B cell (primary cell): ENCODE measurements at regions not wholly inside any gene's neighbourhood (a gene's known extent, or its start where the extent isn't known, plus 50 kb on each side); places are given as distances from the start of the nearest gene placed in this dataset.

Source experiments
- ATAC-seq: fragments of 200-7000 bp; cut with Tn5 transposase; one replicate; pipeline ENCODE4 v1.10.0; 2021; ENCODE audit warnings: low read depth, mild to moderate bottlenecking, moderate number of reproducible peaks, moderate library complexity
- CTCF ChIA-PET: fragments of 350-600 bp; sonication (Branson Sonifier 250); formaldehyde crosslinking; loops from one replicate; lab custom pipeline; 2021; ENCODE audit warnings: antibody characterized with exemption, inconsistent platforms; lab: Charles Lee
- POLR2A ChIA-PET: fragments of 350-600 bp; sonication (Branson Sonifier 250); formaldehyde crosslinking; loops from one replicate; lab custom pipeline; 2021; ENCODE audit warnings: antibody characterized with exemption; lab: Charles Lee
- DNase-seq: peaks from one replicate; pipeline ENCODE4 v3.0.0; 2013
- H2AFZ ChIP-seq: 2 replicates; pipeline ENCODE4 v1.6.1; 2012; ENCODE audit warnings: mild to moderate bottlenecking, low read depth, low read length; ENCODE audit not compliant: insufficient read depth, poor library complexity, severe bottlenecking
- H3K27ac ChIP-seq, 2 donors: 1 replicate in 1 of 2; 2 replicates in 1 of 2; pipeline ENCODE4 v1.5.1; 2012 to 2013; ENCODE audit warnings: low read length in 2 of 2, mild to moderate bottlenecking in 2 of 2, moderate library complexity in 1 of 2
- H3K27me3 ChIP-seq, 4 experiments: fragments of 200-600 bp in 1 of 4; sonication (generic) in 1 of 4; replicated peaks in 1 of 4; 1 replicate in 2 of 4; 2 replicates in 2 of 4; pipeline versions ENCODE4 v1.6.1 to v1.7.0; 2013 to 2016; ENCODE audit warnings: low read length in 3 of 4, mild to moderate bottlenecking in 2 of 4, mixed read lengths in 1 of 4, moderate library complexity in 1 of 4; ENCODE audit not compliant: insufficient read depth in 4 of 4, control insufficient read depth in 3 of 4; ENCODE audit errors: control extremely low read depth in 1 of 4
- H3K36me3 ChIP-seq, 2 experiments: replicated peaks in 1 of 2; 1 replicate in 1 of 2; 2 replicates in 1 of 2; pipeline versions ENCODE4 v1.6.1 to v1.7.1; 2013; ENCODE audit warnings: low read length in 1 of 2; ENCODE audit not compliant: insufficient read depth in 2 of 2, control insufficient read depth in 1 of 2; ENCODE audit errors: control extremely low read depth in 1 of 2, extremely low read depth in 1 of 2
- H3K4me1 ChIP-seq, 2 donors: fragments of 200-600 bp in 1 of 2; sonication (generic) in 1 of 2; 1 replicate in 1 of 2; 2 replicates in 1 of 2; pipeline versions ENCODE4 v1.5.1 to v1.6.1; 2013 to 2017; ENCODE audit warnings: low read length in 2 of 2; ENCODE audit not compliant: control insufficient read depth in 2 of 2, insufficient read depth in 2 of 2
- H3K4me2 ChIP-seq: replicated peaks from 2 replicates; pipeline ENCODE3; 2012; ENCODE audit warnings: mild to moderate bottlenecking, low read depth, low read length; ENCODE audit not compliant: poor library complexity, severe bottlenecking
- H3K4me3 ChIP-seq, 5 experiments: fragments of 200-600 bp in 1 of 5; sonication (generic) in 1 of 5; 1 replicate in 3 of 5; 2 replicates in 2 of 5; pipeline versions ENCODE4 v1.5.1 to v1.7.0; 2011 to 2016; ENCODE audit warnings: low read length in 4 of 5, mild to moderate bottlenecking in 4 of 5, low read depth in 2 of 5, control low read depth in 1 of 5, moderate library complexity in 1 of 5; ENCODE audit not compliant: insufficient read depth in 1 of 5; ENCODE audit errors: control extremely low read depth in 1 of 5, extremely low read depth in 1 of 5
- H3K79me2 ChIP-seq: fragments of 200-600 bp; sonication (generic); one replicate; pipeline ENCODE4 v1.6.0; 2016; ENCODE audit warnings: low read length; ENCODE audit not compliant: control insufficient read depth, insufficient read depth
- H3K9ac ChIP-seq: fragments of 200-600 bp; sonication (generic); 2 replicates; pipeline ENCODE4 v1.6.1; 2017; ENCODE audit warnings: mild to moderate bottlenecking, low read length, moderate library complexity
- H3K9me3 ChIP-seq, 3 donors: one replicate each; pipeline versions ENCODE4 v1.6.1 to v1.7.1; 2013; ENCODE audit warnings: low read length in 2 of 3; ENCODE audit not compliant: control insufficient read depth in 2 of 3, insufficient read depth in 1 of 3; ENCODE audit errors: control extremely low read depth in 1 of 3
- H4K20me1 ChIP-seq: 2 replicates; pipeline ENCODE4 v1.6.0; 2012; ENCODE audit warnings: mild to moderate bottlenecking, low read length; ENCODE audit not compliant: insufficient read depth, control insufficient read depth, poor library complexity, severe bottlenecking
- H3K27ac Mint-ChIP-seq: one replicate; pipeline ENCODE4 v1.8.0; 2021; ENCODE audit warnings: mixed read lengths
- H3K27me3 Mint-ChIP-seq: one replicate; pipeline ENCODE4 v1.8.0; 2021; ENCODE audit warnings: mixed read lengths
- H3K4me1 Mint-ChIP-seq: one replicate; pipeline ENCODE4 v1.8.0; 2021; ENCODE audit warnings: mixed read lengths
- H3K4me3 Mint-ChIP-seq: one replicate; pipeline ENCODE4 v1.8.0; 2021; ENCODE audit warnings: mixed read lengths
- H3K9me3 Mint-ChIP-seq: one replicate; pipeline ENCODE4 v1.8.0; 2022; ENCODE audit warnings: mixed read lengths; ENCODE audit not compliant: insufficient read depth
- EZH2 ChIP-seq: IDR thresholded peaks from 2 replicates; pipeline ENCODE4 v1.6.1; 2012; ENCODE audit warnings: borderline replicate concordance, low read depth, mild to moderate bottlenecking, moderate library complexity, low read length; ENCODE audit not compliant: insufficient read depth, poor library complexity, severe bottlenecking
- WGBS: methylation state at CpG from one replicate; pipeline ENCODE4 v1.1.5; 2013; ENCODE audit warnings: missing lambda C conversion rate; ENCODE audit not compliant: insufficient coverage; 5-methylcytosine and 5-hydroxymethylcytosine counted together
- intact Hi-C: fragments of 100-400 bp; cut with micrococcal nuclease; formaldehyde crosslinking; loops from one replicate; pipeline ENCODE4 v1.10.0; 2022
- TF ChIP-seq, protein P1 (sequence below): fragments of 200-600 bp; IDR thresholded peaks from one replicate; pipeline ENCODE4 v1.8.0; 2022; ENCODE audit warnings: antibody characterized with exemption, mild to moderate bottlenecking

DNA sequence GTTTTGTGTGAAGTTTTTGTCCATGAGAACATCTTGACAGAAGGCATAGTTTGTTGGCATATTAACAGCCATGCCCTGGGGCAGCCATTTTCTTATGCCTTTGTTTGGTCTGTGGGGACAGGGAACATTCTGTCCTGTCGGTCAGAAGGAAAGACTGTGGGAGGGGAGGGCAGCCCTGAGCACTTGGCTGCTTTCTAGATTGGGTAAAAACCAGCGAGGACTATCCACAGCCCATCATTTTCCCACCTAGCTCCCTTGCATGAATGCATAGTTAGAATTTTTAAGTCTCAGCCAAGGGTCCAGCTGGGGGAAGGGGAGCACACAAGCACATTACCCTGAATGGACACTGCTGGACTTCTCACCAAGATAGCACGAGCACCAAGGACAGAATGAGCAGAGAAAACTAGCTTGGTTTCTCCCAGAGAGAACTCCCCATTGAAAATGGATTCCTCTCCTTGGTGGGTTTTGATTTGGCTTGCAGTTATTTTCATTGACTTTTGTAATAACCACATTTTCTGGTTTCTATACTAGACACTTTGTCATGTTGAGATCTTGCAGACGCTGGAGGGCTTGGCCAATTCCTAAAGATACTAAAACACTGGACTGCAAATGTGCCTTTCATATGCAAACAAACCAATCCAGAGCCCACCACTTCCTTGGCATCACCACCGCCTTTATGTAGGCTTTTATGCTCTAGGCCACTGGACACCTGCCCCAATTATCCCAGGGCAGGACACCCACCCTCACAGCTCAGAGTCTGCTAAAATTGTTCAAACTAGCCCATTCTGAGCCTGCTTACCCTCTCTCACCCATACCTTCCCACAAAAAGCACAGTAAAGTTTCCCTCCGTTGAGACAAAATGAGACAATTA is 129.9 kb downstream of the BOD1 start:
- H3K4me1 Mint-ChIP-seq: no peaks in the 10 kb centered on the region
- H3K4me3 ChIP-seq: no peak overlapping the region
- no peak overlapping the region for H3K4me2 ChIP-seq
- H3K9ac ChIP-seq: no peak overlapping the region
- H3K4me1 ChIP-seq: no peaks in the 10 kb centered on the region
- TF ChIP-seq EZH2: no peak
- TF ChIP-seq, protein P1, sequence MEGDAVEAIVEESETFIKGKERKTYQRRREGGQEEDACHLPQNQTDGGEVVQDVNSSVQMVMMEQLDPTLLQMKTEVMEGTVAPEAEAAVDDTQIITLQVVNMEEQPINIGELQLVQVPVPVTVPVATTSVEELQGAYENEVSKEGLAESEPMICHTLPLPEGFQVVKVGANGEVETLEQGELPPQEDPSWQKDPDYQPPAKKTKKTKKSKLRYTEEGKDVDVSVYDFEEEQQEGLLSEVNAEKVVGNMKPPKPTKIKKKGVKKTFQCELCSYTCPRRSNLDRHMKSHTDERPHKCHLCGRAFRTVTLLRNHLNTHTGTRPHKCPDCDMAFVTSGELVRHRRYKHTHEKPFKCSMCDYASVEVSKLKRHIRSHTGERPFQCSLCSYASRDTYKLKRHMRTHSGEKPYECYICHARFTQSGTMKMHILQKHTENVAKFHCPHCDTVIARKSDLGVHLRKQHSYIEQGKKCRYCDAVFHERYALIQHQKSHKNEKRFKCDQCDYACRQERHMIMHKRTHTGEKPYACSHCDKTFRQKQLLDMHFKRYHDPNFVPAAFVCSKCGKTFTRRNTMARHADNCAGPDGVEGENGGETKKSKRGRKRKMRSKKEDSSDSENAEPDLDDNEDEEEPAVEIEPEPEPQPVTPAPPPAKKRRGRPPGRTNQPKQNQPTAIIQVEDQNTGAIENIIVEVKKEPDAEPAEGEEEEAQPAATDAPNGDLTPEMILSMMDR: no peak
- intact Hi-C loops: no loop called here
- no peaks in the 10 kb centered on the region for H3K79me2 ChIP-seq
- no peak overlapping the region for H3K4me3 Mint-ChIP-seq
- peaks cover 27% of the 10 kb centered on the region for H3K27me3 Mint-ChIP-seq
- H4K20me1 ChIP-seq: no peaks in the 10 kb centered on the region
- no peak for DNase-seq
- no peak for ATAC-seq
- H3K27ac ChIP-seq: no peak overlapping the region
- no peak overlapping the region for H3K27ac Mint-ChIP-seq
- POLR2A ChIA-PET: no interaction called here
- H3K9me3 ChIP-seq: peaks cover 0 to 5% (median 0%) of the 10 kb centered on the region in 3 donors
- 72% methylated on average over 3 of the region's 6 CpGs for WGBS
- CTCF ChIA-PET: no interaction called here
- H2AFZ ChIP-seq: no peak overlapping the region
- H3K9me3 Mint-ChIP-seq: no peaks in the 10 kb centered on the region
- H3K27me3 ChIP-seq: peaks cover 0 to 8% (median 1%) of the 10 kb centered on the region in 4 experiments
- H3K36me3 ChIP-seq: no peaks in the 10 kb centered on the region

DNA sequence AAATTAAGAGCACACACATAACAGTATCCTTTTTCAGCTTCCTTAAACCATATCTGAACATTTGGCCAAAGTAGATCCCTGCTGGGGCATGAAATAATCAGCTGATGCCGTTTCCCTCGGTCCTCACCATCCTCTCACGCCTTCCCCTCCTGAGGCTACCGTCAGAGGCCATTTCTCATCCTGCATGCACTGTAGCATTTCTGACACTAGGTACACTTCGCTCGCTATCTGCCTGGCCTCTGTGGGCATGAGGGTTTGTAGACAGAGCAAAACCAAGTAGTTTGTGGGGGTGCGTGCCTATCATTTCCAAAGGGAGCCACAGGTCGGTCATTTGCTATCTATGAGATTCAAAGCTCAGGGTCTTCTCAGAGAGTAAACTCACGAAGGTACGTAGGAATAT is 131.9 kb downstream of the BOD1 start:
- Mint-ChIP-seq H3K4me3 (no peak overlapping the region), H3K9me3 (no peaks in the 10 kb centered on the region)
- H4K20me1 ChIP-seq: no peaks in the 10 kb centered on the region

More for the DNA sequence above, 131.9 kb downstream of the BOD1 start:
- Mint-ChIP-seq H3K4me1 (no peaks in the 10 kb centered on the region), H3K27ac (no peak overlapping the region), H3K27me3 (peaks cover 19% of the 10 kb centered on the region)
- no peak for ATAC-seq
- no peak overlapping the region for H3K4me3 ChIP-seq
- H2AFZ ChIP-seq: no peak overlapping the region
- ChIA-PET POLR2A (no interaction called here), CTCF (interaction anchor here (0.5 kb wide), 1 partner anchor 252 kb away, joined by 3 read pairs; no protein-coding TSS in a partner anchor)
- DNase-seq: no peak
- H3K27me3 ChIP-seq: peaks cover 0 to 8% (median 0%) of the 10 kb centered on the region in 4 experiments
- H3K9ac ChIP-seq: no peak overlapping the region
- H3K9me3 ChIP-seq: no peaks in the 10 kb centered on the region
- no peaks in the 10 kb centered on the region for H3K4me1 ChIP-seq
- no peak overlapping the region for H3K4me2 ChIP-seq
- TF ChIP-seq, protein P1: no peak
- TF ChIP-seq EZH2: no peak
- no peaks in the 10 kb centered on the region for H3K79me2 ChIP-seq
- H3K27ac ChIP-seq: no peak overlapping the region
- 88% methylated on average over 10 of the region's 10 CpGs for WGBS
- H3K36me3 ChIP-seq: no peaks in the 10 kb centered on the region
- intact Hi-C loops: no loop called here
